Activated T-cell treated with anti-CD3 and anti-CD28 coated beads for 48 hours (primary cell): ENCODE measurements at regions not wholly inside any gene's neighbourhood (a gene's known extent, or its start where the extent isn't known, plus 50 kb on each side); places are given as distances from the start of the nearest gene placed in this dataset.

Experiments
- DNase-seq: peaks from one replicate; pipeline ENCODE4 v3.0.0-alpha.2; 2020; ENCODE audit warnings: low read depth

DNA sequence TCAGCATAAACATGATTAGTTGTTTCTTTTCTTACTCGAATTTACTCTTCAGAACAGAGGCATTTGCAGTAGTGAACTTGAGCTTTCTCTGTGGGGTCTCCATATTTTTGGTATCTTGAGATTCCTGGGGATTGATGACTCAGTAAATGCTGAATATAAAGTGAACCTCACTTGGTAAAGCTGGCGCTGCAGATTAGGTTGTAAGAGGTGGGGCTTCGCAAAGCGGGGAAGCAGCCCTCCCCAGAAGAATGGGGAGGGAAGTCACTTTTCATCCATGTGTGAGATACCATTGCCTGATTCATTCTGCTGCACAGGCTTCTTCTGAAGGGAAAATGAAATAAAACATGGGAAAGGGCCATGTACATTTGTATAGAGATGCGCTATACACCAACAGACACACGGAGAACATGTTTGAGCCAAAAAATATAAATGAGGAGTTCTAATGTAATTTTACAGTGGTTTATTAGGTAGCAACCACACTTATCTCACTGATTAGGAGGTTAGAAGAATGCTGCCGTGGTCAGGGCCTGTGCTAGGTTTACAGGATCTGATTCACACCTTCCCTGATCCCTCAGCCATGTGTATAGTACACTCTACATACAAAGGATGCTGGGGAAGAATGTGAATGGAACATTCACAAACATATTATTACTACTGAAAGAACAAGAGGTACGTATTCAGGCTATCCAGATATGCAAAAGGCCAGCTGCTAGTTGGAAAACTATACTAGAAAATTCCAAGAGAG lies 63.5 kb downstream of the DNTTIP2 start:
- DNase-seq, result no peak

- no peak for DNase-seq
Measured at GRCh38 chr1:93814795-93815340, 64.1 kb downstream of the DNTTIP2 start.

- peak; percentile 29 for DNase-seq
Measured at GRCh38 chr1:93814059-93814794, 64.8 kb downstream of the DNTTIP2 start.

DNA sequence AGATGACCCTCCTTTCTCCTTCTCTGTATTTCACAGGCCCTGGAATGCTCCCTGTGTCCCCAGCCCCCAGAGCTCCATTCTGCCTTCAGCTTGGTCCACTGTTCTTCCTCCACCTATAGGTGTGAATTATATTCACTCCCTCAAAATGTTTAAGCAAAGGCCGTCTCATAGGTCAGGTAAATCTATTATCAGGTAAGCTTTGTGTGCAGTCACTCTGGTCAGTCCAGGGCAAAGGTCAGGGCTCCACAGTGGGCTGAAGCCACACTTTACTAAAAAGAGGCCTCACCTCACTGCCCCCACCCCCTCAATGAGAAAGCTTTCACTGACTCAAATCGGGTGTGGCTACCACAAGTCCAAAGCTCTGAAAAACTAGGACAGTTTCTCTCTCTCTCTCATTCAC lies 65.9 kb downstream of the DNTTIP2 start:
- no peak for DNase-seq

DNA sequence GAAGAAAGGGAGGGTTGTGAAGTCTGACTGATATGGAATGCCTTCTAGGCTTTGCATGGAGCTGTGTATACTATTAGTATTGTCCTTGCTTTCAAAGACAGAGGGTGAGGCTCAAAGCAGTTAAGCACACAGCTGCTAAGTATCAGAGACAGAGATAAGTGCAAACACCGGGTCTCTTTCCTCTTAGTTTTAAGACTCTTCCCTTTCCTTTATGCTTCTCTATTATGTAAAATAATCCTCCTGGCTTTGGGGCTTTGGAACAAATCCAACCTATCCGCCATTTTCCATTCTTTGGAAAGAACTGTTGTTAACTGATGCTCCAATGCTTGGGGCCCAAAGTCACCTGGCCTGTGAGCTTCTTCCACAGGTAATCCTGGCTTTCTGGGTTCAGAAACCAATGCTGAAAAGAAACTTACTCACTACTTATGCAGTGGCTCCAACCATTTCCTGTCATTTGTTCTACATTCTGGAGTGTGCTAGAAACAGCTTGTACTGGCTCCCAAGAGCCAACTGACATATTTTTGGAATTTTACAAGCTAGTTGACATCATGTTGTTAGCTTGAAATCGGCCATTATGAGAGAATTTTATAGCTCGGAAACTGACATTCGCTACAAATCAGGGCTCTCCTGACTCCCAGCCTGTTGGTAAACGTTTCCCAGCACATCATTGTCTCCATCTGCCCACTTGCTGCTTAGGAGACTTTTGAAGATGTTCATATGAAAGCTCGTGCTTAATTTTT lies 67.5 kb downstream of the DNTTIP2 start:
- no peak for DNase-seq

DNA sequence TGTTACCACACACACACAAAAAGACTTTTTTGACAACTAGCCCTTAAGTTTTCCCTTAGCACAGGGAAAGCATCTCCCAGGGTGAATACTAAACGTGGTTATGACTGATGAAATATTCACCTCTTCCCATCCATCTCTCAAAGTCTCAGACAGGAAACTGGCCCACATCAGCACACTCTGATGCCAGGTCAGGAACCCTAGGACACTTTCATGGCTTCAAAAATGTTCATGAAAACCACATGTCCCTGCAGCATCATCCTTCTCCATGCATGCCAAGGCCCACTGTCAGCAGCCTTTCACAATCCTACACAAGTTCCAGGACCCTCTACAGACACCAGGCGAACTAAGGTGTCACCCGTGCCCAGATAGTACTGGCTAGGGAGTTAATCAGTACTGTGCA lies 68.7 kb downstream of the DNTTIP2 start:
- no peak for DNase-seq

- DNase-seq, result no peak
Measured at GRCh38 chr1:93808871-93809270, 70.1 kb downstream of the DNTTIP2 start.

DNA sequence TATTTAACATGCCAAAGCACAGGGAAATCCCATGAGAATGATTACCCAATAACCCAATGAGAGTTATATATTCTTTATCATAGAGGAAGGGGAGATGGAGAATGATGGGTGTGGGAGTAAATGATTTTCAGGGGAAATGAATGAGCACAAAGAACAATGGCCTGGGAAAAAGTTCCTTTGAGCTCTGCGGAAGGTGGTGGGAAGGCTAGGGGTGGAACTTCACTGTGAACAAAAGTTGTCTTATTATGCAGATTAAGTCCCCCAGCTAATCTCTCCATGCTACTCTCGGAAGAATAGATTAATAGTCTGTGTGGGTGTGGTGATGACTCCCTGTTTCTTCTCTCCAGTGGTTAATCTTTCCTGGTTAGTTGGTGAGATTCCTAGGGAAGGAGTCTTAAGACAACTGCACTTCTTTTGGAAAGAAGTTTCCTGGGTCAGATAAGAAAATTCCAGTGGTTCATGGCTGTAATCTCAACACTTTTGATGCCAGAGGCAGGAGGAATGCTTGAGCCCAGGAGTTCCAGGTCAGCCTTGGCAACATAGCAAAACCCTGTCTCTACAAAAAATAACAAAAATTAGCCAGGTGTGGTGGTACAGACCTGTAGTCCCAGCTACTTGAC lies 71.6 kb downstream of the DNTTIP2 start:
- no peak for DNase-seq

DNA sequence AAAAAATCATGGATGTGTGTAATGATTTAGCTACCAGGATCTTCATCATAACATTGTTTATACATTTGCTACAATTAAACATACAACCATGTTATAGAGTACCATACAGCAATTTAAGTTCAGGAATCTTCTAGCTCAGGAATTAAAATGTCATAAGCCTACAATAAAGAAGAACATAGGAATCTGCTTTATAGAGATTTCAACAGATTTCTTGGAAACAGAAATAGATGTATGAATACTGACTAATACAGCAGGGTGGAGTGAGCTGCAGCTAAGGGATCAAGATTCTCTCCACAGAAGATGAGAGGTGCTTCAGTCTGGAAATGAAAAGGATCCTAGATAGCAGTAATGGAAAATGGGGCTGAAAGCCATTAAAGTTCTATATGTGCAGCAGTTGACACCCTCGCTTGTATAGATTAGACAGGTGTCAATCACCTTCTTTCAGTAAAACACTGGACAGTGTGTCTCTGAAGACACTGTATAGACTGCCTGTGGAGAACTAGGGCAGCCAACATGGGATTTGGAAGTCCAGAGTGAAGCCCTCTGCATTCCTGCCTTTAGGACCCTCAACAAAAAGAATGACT lies 73.9 kb downstream of the DNTTIP2 start:
- no peak for DNase-seq

- DNase-seq, result no peak
Measured at GRCh38 chr1:93804412-93804811, 74.6 kb downstream of the DNTTIP2 start.

DNA sequence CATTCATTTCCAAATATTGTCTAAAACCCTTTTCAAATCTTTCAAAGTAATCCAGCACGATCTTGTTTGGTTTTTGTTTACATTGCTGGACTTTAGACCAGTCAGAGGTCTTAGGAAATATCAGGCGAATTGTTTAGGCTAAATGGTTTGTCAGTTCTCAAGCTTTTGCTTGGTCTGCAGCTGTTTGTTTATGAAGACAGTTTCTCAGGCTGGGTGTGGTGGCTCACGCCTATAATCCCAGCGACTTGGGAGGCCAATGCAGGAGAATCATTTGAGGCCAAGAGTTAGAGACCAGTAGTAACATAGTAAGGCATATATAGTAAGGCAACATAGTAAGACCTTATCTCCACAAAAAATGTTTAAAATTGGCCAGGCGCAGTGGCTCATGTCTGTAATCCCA lies 77.5 kb downstream of the DNTTIP2 start:
- no peak for DNase-seq

GRCh38 chr1:93800856-93801255 lies 78.2 kb downstream of the DNTTIP2 start:
- DNase-seq, result no peak

DNA sequence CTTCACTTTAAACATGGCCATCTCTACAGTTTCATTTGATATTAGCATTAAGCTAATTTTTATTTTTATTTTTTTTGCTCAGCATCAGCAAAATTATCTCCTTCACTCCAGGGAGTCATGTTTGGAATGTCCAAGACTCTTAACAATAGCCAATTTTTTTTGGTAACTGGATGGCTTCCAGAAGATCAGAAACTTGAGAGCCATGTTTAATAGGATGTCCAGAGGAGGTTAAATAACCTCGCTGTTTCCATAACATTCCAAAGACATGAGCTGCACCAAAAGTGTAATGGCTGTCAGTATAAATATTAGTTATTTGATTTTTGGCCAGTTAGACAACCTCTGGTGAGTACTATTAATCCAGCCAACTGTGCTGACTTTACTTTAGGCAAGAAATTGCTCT lies 80.7 kb downstream of the DNTTIP2 start:
- no peak for DNase-seq

GRCh38 chr1:93784538-93784937 lies 94.5 kb downstream of the DNTTIP2 start:
- DNase-seq, result no peak

GRCh38 chr1:93783876-93784275 lies 95.1 kb downstream of the DNTTIP2 start:
- no peak for DNase-seq

DNA sequence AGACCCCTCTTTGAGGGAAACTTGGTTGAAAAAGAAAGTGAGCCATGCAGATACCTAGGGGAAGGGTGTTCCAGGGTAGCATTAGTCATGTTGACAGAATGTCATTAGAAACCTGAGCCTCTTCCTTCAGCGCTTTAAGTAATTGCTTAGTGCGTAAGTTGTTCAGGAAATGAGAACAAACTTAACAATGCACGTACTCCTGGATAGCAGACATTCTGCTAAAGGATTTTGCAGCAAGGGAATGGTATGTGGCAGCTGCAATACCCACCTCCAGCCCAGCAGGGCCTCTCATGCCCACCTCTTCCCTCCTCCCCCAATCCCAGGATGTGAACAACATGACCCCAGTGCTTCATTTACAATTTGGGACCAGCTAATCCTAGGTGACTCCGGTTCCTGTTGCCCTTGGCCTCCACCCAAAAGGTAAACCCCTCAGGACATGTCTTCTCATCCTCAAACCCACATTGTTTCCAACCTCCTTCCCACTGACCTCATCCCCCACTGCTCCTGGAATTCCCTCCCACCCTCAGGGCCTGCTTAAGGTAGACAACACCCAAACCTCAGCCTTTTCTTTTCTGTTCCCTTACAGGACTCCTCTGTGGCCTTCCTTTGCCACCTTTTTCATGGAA lies 98.0 kb upstream of the BCAR3 start:
- no peak for DNase-seq

- no peak for DNase-seq
Measured at GRCh38 chr1:93778457-93778856, 96.8 kb upstream of the BCAR3 start.

DNA sequence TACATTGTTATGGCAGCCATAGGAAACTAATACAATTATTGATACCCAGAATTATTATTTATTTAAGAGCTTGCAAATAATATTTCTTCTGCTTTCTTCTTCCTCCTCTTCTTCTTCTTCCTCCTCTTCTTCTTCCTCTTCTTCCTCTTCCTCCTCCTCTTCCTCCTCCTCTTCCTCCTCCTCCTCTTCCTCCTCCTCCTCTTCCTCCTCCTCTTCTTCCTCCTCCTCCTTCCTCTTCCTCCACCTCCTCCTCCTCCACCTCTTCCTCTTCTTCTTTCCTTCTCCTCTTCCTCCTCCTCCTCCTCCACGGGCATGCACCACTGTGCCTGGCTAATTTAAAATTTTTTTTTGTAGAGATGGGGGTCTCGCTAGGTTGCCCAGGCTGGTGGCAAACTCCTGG lies 95.6 kb upstream of the BCAR3 start:
- DNase-seq, result no peak

- DNase-seq, result no peak
Measured at GRCh38 chr1:93776728-93777127, 95.1 kb upstream of the BCAR3 start.

GRCh38 chr1:93775224-93775623 lies 93.6 kb upstream of the BCAR3 start:
- no peak for DNase-seq

DNA sequence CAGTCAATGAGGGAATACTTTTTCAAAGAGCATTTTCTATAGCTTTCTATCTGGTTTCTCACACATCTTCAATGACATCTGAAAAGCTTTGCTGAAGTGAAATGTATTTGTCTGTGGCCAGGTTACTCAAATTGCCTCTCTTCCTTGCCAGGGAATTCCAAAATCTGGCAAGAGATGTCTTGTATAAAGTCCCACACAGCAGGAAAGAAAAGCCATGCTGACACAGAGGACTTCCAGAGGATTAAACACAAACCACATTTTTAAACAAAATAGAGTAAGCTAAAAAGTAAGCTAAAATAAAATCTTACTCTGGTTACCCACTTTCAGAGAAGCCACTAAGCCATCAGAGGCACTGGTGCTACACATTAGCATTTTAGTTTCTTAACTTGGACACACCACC lies 93.1 kb upstream of the BCAR3 start:
- DNase-seq, result no peak
